ENCODE measurements at regions not wholly inside any gene's neighbourhood (a gene's known extent, or its start where the extent isn't known, plus 50 kb on each side); places are given as distances from the start of the nearest gene placed in this dataset.

- Histone ChIP-seq H4K20me1 (ENCODE audit: control insufficient read depth, extremely low read depth, insufficient read depth, low read length) (no peaks in the 10 kb centered on the region), H3K9ac (ENCODE audit: control insufficient read depth, extremely low read depth, insufficient read depth, low read length) (peak overlapping the region; percentile 64), H3K79me2 (ENCODE audit: control insufficient read depth, insufficient read depth, low read length) (no peaks in the 10 kb centered on the region), H3K27ac (ENCODE audit: control insufficient read depth, insufficient read depth, low read length) (peak overlapping the region; percentile 92), H2AFZ (ENCODE audit: control insufficient read depth, low read length) (peak overlapping the region; percentile 79), H3K4me1 (ENCODE audit: control insufficient read depth, extremely low read depth, insufficient read depth, low read length) (peaks cover 46% of the 10 kb centered on the region), H3K36me3 (ENCODE audit: control insufficient read depth in 2 of 2, extremely low read depth in 1 of 2, insufficient read depth in 2 of 2, low read length in 2 of 2) (no peaks in the 10 kb centered on the region), H3K4me2 (ENCODE audit: control insufficient read depth, extremely low read depth, insufficient read depth, low read depth, low read length) (peak overlapping the region; percentile 81), H3K27me3 (ENCODE audit: control insufficient read depth, extremely low read depth, insufficient read depth, low read length) (no peaks in the 10 kb centered on the region), H3K9me1 (ENCODE audit: control insufficient read depth, extremely low read depth, insufficient read depth, low read length) (no peaks in the 10 kb centered on the region), H3K9me3 (ENCODE audit: control insufficient read depth, low read depth, low read length) (no peaks in the 10 kb centered on the region), H3K4me3 (ENCODE audit: control insufficient read depth in 2 of 3, extremely low read depth in 1 of 3, insufficient read depth in 2 of 3, low read depth in 1 of 3, low read length in 3 of 3) (peak overlapping the region in 2 of 3 experiments; percentile 40 to 52)
- FAIRE-seq (peak; percentile 99), DNase-seq (ENCODE audit: low read depth, low spot score) (peak; percentile 89)
- TF ChIP-seq, protein P1, sequence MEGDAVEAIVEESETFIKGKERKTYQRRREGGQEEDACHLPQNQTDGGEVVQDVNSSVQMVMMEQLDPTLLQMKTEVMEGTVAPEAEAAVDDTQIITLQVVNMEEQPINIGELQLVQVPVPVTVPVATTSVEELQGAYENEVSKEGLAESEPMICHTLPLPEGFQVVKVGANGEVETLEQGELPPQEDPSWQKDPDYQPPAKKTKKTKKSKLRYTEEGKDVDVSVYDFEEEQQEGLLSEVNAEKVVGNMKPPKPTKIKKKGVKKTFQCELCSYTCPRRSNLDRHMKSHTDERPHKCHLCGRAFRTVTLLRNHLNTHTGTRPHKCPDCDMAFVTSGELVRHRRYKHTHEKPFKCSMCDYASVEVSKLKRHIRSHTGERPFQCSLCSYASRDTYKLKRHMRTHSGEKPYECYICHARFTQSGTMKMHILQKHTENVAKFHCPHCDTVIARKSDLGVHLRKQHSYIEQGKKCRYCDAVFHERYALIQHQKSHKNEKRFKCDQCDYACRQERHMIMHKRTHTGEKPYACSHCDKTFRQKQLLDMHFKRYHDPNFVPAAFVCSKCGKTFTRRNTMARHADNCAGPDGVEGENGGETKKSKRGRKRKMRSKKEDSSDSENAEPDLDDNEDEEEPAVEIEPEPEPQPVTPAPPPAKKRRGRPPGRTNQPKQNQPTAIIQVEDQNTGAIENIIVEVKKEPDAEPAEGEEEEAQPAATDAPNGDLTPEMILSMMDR (optimal IDR thresholded peaks at IDR 0.05 in 1 of 3, IDR thresholded peaks at IDR 0.05 in 1 of 3, conservative IDR thresholded peaks at IDR 0.05 in 1 of 3; ENCODE audit: extremely low read depth in 1 of 3, insufficient read depth in 2 of 3, low read length in 3 of 3): no peak
- no peak for TF ChIP-seq EZH2 (IDR thresholded peaks at IDR 0.05; ENCODE audit: low read length)
- dilution Hi-C loops (cut with MboI; ENCODE audit: extremely low pct_ligation_motif_present, low sequenced_read_pairs): no loop called here
These were observed 81.9 kb upstream of the HEPHL1 start for GRCh38 chr11:93939084-93939760.

DNA sequence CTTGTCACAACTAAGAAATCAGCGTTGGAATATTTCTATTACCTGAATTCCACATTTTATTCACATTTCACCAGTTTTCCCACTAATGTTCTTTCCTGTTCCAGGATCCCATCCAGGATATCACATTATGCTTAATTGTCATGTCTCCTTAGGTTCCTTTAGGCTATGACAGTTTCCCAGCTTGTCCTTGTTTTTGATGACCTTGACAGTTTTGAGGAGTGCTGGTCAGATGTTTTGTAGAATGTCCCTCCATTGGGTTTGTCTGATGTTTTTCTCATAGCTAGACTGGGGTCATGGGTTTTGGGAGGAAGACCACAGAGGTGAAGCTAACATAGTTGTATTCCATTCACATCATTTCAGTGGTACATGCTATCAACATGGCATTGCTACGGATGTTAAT, 80.8 kb upstream of the HEPHL1 start:
- no peaks in the 10 kb centered on the region for H3K27me3 ChIP-seq (ENCODE audit: control insufficient read depth, extremely low read depth, insufficient read depth, low read length)
- H3K4me1 ChIP-seq (ENCODE audit: control insufficient read depth, extremely low read depth, insufficient read depth, low read length): peaks cover 49% of the 10 kb centered on the region
- H4K20me1 ChIP-seq (ENCODE audit: control insufficient read depth, extremely low read depth, insufficient read depth, low read length): no peaks in the 10 kb centered on the region
- dilution Hi-C loops (cut with MboI; ENCODE audit: extremely low pct_ligation_motif_present, low sequenced_read_pairs): no loop called here
- H3K36me3 ChIP-seq (ENCODE audit: control insufficient read depth in 2 of 2, extremely low read depth in 1 of 2, insufficient read depth in 2 of 2, low read length in 2 of 2): no peaks in the 10 kb centered on the region
- H2AFZ ChIP-seq (ENCODE audit: control insufficient read depth, low read length): no peak overlapping the region
- H3K9me1 ChIP-seq (ENCODE audit: control insufficient read depth, extremely low read depth, insufficient read depth, low read length): no peaks in the 10 kb centered on the region
- DNase-seq (ENCODE audit: low read depth, low spot score) (no peak), FAIRE-seq (peak; percentile 58)
- H3K79me2 ChIP-seq (ENCODE audit: control insufficient read depth, insufficient read depth, low read length): no peaks in the 10 kb centered on the region
- H3K4me3 ChIP-seq (ENCODE audit: control insufficient read depth in 2 of 3, extremely low read depth in 1 of 3, insufficient read depth in 2 of 3, low read depth in 1 of 3, low read length in 3 of 3): no peak overlapping the region
- H3K9me3 ChIP-seq (ENCODE audit: control insufficient read depth, low read depth, low read length): no peaks in the 10 kb centered on the region
- peak overlapping the region; percentile 12 for H3K4me2 ChIP-seq (ENCODE audit: control insufficient read depth, extremely low read depth, insufficient read depth, low read depth, low read length)
- TF ChIP-seq, protein P1 (optimal IDR thresholded peaks at IDR 0.05 in 1 of 3, IDR thresholded peaks at IDR 0.05 in 1 of 3, conservative IDR thresholded peaks at IDR 0.05 in 1 of 3; ENCODE audit: extremely low read depth in 1 of 3, insufficient read depth in 2 of 3, low read length in 3 of 3): no peak
- no peak for TF ChIP-seq EZH2 (IDR thresholded peaks at IDR 0.05; ENCODE audit: low read length)
- H3K27ac ChIP-seq (ENCODE audit: control insufficient read depth, insufficient read depth, low read length): peak overlapping the region; percentile 15
- H3K9ac ChIP-seq (ENCODE audit: control insufficient read depth, extremely low read depth, insufficient read depth, low read length): no peak overlapping the region
